Middle frontal gyrus (tissue), 1 donor: ENCODE measurements at regions not wholly inside any gene's neighbourhood (a gene's known extent, or its start where the extent isn't known, plus 50 kb on each side); places are given as distances from the start of the nearest gene placed in this dataset.
"Not testable (repeated sequence)": the region's sequence is repeated elsewhere in the genome, so short reads cannot be mapped to it uniquely, and the experiment has no call there.

Experiments
- DNase-seq: peaks from one replicate; pipeline ENCODE4 v3.0.0-alpha.2; 2015; ENCODE audit warnings: low spot score; ENCODE audit errors: extremely low spot score

DNA sequence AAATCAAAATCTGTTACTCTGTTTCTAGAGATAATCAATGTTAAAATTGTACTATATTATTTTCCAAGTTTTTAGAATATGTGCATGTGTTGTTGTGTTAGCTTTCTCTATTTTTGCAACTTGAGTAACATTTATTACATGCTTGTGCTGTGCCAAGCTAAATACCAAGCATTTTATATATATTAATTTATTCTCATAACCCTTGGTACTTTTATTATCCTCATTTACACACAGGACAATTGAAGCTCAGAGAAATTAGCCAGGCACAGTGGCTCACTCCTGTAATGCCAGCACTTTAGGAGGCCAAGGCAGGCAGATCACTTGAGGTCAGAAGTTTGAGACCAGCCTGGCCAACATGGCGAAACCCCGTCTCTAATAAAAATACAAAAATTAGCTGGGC is 254.0 kb upstream of the DMRT1 start:
- no peak for DNase-seq

DNA sequence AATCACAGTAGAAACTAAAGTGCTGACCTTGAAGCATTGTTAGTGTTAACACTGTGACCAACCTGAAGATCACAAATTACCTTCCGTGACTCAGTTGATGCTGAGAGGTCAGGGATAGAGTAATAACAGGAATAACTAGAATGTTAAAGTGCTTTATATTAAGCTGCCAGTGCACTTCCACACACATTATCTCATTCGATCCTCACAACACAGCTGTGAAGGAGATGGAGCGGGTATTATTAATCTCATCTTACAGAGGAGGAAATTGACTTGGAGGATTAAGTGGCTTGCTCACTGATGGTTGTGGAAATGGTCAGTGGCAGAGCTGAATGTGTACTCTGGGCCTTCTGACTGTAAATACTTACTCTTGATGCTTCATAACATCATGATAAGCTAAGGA is 252.5 kb upstream of the DMRT1 start:
- DNase-seq, result no peak

DNA sequence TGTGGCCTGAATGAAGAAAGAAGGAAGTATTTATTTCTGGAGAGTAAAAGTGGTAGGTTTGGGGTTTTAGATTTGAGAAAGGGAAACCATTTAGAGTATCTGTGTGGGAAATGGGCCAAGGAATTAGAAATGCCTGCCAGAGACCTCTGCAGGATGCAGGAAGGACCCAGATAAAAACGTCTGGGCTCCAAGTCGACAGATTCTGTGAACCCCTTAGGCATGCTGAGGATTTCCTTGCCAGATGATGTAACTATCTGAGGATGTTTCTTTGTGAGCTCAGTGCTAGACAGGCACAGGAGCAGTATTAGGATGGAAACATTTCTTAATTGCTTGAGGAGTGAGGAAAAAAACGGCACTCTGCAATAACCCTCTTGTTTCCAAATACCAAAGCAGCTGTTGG is 251.8 kb upstream of the DMRT1 start:
- DNase-seq, result no peak

DNA sequence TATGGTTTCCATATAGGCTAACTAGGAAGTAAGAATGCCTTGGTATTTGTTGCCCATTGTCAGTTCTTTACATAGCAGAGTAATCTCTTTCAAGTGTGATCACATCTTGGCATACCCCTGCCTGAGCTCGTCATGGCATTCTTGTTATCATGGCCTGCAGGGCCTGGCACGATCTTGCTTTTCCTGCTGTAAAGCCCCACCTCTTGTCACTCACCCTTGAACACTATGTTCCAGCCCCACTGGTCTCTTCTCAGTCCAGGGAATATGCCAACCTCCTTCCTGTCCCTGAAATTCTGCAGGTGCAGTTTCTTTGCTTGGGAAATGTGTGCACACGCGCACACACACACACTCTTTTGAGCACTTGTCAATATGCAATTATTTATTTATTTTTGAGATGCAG is 250.2 kb upstream of the DMRT1 start:
- DNase-seq, result no peak

DNA sequence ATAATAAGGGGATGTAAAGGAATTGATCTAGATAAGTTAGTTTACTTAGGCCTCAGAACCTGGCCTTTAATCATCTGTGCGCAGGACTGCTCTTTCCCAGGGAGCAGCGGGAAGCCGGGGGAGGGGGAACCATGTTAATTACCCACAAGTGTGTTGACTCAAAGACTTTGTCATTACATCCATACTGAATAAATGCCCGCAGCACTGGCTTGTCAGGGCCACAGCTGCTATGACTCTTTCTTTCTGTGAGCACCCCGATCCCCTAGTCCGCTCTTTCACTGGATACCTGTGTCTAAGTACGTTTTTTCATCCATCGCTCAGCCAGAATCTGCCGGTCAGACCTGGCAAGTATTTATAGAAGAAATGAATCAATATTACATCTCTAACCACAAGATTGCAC is 249.3 kb upstream of the DMRT1 start:
- DNase-seq, result no peak

DNA sequence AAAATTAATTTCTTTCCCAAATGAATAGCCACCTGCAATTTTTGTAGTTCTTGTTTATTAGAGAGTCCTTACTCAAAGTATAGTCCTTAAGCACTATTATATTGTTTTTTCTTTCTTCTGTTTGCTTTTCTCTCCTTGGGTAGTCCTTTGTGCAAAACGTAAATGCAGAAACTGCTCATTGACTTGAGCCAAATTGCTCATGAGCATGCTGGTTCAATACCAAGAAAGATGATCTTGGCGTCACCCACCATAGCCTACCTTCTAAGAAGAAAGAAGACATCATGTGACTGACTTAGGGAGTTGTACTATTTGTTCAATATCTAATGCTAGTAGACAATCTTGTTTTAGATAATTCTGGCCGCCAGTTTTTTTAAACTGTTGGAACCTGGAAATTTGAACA is 248.8 kb upstream of the DMRT1 start:
- no peak for DNase-seq

DNA sequence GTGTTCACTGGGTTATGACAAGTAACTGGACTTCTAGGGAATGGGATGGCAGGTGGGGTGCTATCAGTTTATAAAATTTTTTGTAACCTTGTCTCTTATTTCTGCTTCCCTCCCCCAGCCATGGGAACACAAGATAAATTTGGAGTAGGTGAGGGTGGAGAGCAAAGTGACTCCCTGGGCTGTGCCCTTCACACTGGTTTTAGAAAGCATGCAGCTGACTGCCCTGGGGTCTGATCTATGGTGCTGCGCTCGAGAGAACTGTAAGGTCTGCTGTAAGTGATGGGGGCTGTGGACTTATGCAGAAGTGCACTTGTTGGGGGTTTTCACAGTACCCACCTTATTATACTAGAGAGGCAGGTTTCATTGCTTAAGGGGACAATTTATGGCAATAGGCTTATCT is 247.7 kb upstream of the DMRT1 start:
- DNase-seq, result no peak

DNA sequence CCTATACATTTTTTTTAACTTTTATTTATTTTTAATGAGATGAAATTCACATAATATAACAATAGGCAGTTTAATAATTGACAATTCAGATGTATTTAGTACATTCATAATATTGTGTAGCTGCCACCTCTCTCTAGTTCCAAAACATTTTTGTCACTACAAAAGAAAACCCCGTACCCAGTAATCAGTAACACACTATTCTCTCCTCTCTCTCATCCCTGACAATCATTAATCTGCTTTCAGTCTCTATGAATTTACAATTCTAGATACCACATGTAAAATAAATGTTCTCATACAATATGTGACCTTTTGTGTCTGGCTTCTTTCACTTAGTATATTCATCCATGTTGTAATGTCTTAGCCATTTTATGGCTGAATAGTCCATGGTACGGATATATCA is 244.8 kb upstream of the DMRT1 start:
- DNase-seq, result no peak

DNA sequence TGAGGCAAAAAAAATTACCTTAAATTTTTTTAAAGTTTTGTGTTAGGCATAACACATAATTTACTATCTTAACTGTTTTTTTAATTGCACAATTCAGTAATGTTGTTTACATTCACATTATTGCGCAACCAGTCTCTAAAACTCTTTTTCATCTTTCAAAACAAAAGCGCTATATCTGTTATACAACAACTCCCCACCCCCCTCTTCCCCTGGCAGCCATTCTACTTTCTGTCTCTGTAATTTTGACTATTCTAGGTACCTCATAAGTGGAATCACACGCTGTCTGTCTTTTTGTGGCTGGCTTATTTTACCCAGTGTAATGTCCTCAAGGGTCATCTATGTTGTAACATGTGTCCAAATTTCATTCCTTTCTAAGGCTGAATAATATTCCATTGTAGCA is 241.5 kb upstream of the DMRT1 start:
- DNase-seq, result no peak

DNA sequence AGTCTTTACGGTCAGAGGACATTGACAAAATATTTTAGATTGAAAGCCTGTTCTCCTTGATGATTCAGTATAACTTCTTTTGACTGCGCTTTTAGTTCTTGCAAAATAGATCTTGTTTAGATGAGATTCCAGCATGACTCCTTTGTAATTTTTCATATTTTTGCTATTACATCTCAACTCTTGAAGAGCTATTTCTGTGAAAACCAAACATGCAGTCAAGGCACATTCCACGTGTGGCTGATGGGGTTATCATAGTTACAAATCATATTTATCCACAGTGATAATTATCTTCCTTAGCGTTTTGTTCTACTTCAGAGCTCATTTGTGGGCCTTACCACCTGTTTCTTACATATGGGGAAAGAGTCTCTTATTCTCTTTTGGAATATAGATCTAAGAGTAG is 238.8 kb upstream of the DMRT1 start:
- no peak for DNase-seq

DNA sequence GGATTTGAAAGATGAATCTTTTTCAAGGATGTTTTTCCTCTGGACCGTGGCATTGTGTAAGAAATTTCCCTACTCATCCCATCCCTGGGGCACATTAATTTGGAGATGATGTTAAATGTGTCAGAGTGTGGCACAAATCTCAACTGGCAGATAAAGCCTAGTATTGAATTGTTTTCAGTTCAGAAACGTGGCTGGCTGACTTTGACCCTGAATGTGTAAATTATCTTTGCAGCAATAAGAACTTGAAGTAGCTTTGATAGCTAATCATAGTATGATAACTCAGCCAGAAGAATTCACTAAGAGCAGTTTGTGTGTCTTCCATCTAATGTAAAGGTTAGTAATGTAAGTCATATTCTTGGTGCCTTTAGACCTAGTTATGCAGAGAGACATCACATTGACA is 238.4 kb upstream of the DMRT1 start:
- no peak for DNase-seq

DNA sequence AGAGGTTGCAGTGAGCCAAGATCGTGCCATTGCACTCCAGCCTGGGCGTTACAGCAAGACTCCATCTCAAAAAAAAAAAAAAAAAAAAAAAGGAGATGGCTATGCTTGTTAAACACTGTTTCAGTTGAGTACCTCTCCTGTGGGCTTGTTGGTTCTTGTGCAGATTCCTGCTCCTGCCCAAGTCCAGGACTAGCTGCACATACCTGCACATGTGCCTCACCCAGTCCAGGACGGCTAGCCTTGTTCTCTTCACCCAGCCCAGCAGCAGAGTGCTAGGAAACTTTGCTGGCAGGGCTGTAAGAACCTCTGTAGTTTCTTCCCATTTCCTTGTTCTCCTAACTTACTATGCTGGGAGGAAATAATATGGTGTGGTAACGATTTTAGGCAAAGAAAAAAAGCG is 234.1 kb upstream of the DMRT1 start:
- DNase-seq, result no peak

DNA sequence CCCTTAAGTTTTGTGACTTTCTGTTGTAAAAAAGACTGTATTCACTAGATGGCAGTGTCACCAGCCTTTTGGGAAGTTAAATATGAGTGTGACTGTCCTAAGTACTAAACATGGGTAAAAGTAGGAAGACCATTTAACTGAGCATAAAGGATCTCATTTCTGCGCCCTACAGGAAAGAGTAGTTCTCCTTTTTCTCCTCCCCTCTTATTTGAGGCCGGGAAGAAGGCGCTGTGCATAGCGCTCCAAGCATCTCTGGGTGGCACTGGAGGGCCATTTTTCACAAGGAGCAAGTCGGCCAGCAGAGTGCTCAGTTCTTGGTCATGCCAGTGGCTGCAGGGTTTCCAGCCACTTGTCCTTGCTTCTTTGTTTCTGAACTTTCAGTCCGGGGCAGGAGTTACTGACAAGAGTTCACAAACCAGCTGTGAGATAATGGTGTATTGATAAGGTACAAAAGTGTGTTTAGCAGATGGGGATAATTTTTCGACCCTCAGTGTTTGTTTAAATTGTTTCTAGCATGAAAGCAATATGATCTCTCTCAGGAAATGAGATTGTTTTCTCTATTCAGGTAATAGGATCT is 227.6 kb upstream of the DMRT1 start:
- DNase-seq, result peak; percentile 75

DNA sequence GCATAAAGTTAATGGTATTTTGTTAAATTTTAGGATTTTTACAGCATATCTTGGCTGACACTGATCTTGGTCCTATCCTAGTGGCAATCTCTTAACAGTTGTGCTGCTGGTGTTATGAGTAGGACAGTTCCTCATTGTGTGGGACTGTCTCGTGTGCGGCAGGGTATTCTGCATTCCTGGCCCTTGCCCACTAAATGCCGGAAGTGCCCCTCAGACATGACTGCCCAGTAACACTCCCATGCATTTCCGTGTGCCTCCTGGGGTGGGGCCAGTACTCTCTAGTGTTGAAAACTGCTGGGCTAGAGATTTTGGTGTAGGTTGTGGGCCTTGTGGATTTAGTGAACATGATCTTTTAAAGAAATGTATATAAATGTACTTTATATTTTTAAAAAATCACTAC is 227.1 kb upstream of the DMRT1 start:
- no peak for DNase-seq

DNA sequence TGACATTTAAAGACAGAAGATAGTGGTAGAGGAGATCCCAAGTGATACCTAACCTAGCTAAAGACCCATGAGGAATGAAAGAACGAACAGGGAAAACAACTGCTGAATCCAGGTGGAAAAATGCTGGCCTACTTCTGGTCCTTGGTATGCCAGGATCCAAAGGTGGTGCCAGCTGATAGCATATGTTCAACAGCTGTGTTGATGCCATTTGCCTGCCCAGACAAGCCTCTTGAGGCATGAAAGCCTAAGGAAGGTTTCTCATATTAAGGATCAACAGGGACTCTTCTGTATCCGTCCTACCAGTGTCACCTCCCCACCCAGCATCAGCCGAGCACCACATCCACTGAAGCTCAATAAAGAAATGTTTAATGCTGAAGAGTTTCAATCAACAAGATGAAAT is 225.7 kb upstream of the DMRT1 start:
- no peak for DNase-seq

DNA sequence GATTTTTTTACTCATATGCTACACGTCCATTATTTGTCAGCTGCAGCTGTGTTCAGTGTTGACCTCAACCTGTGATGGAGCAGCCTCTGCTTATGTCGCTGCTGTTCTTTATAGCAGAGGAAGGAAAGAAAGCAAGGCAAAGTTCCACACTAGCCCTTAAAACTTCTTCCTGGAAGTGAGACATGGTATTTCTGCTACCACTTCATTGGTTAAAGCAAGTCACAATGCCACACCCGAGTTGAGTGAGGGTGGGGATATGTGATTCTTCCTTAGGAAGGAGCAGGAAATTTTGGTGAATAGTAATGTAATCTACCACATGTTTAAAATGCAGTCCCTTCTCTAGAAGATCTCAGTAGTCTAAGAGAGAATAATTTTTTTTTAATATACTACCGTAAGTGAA is 224.8 kb upstream of the DMRT1 start:
- DNase-seq, result no peak

DNA sequence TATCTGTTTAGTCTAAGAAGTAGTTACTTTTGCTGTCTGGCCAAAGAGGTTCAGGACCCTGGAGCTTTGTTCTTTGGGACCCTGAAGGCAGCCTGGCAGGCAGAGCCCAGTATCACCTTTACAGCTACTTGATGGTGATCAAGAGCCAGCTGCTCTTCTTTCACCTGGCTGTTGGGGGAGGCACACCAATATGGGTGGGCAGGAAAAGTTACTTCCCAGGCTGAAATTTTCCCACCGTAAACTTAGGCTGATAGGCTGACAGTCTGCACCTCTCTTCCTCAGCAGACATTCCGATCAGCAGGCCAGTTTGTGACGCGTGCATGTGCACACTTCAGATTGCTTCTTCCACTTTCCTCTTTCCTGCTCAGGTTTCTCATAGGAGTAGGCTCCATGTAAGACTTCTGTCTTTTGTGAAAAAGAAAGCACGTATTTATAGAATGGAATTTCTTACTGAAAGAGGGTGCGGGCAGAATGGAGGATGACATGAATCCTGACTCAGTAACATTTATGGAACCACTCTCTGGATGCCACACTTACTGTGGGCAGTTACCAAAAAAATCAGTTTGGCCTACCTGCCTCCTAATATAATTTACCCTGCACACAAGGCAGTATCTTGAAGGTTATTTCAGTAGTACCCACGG is 223.9 kb upstream of the DMRT1 start:
- no peak for DNase-seq

DNA sequence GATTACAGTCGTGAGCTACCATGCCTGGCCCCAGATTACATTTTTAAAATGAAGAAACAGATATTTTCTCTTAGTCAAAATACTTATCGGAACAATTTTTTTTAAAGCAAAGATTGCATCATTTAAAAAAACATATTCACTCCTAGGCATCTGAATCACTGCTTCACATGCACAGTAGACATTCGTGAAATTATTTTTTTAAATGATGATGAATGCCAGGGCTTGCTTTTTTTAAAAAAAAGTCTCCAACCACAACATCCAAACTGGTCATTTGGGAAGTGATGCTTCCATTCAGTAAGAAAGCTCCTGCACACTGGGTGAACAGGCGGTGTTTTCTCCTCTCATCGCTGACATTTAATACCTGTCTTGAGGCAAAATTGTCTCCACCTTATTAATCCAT is 223.0 kb upstream of the DMRT1 start:
- no peak for DNase-seq

DNA sequence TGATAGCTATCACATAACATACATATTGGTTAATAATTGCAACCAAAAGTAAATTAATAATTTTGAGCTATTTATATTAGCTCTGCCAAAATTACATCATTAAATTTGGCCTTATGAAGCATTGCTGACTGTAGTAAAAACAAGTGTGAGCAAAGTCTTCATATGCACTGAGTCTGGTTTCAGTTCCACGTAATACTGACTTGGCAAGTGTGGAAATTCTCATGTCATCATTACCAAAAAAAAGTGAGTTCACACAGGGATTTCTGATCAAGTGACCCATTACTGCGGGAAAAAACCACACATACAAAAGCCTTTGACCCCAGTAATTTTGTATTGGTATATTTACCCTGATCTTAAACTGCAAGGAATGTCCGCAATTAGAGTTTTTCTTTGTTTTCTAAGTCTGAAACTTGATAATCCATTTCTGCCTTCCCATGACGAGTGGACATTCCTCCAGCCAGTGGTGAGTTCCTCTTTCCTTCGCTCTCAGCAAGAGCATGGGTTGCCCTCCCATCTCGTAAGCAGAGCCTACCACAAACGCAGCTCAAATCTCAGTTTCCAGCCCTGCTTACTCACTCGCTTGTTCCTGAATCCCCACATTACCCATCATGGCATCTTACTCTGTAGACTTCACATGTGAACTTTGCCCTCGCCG is 220.2 kb upstream of the DMRT1 start:
- DNase-seq, result no peak

DNA sequence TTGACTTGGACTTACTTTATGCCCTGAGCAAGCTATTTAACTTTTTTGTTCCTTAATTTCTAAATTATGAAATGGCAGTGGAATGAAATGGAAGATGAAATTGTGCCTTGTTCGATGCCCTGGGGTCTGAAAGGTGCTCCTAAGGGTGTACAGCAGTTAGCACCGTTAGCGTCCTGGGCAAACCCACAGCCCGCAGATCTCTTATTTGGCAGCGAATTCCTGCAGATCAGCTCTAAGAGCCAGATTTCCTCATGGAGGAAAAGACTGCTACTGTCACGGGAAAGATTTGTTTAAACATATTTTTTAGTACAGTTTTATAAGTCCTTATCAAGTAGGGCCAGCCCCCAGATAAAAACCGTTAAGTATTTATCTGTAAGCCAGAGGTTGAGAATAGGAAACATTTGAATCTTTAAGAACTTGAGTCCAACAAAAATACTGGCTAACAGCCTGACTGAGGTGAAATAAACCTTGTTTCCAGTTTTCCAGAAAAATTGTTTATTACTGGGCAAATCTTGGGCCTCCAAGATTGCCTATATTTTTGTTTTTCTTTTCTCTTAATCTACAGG is 216.5 kb upstream of the DMRT1 start:
- no peak for DNase-seq

DNA sequence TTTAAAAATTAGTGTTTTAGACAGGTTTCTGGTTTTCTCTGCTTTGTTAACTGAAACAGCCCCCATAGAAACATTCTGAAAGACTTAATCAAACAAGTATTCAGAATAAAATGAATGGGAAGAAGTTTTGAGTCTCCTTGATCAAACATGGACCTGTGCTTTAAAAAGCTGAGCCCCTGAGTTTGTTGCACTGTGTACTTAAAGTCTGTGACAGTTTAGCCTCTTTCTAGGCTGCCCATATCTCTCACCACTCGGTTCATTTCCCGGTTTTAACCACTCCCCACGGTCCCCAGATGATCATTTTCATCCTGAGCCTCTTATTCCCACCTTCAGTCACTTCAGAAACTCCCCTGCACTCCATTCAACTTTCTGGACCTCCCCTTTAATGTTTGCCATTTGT is 215.9 kb upstream of the DMRT1 start:
- no peak for DNase-seq

DNA sequence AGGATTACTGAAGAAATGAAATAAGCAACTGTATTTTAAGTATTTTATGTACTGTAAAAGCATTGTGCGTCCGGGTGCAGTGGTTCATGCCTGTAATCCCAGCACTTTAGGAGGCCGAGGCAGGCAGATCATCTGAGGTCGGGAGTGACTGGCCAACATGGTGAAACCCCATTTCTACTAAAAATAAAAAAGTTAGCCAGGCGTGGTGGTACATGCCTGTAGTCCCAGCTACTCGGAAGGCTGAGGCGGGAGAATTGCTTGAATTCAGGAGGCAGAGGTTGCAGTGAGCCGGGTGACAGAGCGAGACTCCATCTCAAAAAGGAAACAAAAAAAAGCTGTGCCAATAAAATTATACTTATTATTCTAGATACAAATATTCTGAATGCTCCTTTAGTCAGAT is 215.4 kb upstream of the DMRT1 start:
- not testable (repeated sequence) for DNase-seq

DNA sequence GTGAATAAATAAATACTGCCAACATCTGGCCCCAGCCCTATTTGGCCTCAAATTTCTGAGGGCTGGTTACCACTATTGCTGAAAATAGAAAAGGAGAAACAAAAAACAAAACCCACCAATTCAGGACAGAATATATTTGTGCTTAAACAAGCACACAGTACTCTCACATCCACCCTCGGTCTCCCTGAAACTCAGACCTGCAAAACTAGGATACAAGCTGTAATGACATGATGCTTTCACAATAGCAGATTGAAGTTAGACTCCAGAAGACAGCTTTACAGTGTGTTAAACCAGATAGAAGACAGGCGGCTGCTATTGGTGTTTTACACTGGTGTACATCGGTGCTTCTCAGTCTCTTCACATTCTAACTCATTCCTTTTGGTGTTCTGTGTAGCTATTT is 214.9 kb upstream of the DMRT1 start:
- no peak for DNase-seq
